Transverse colon (tissue), 4 donors: ENCODE measurements at regions not wholly inside any gene's neighbourhood (a gene's known extent, or its start where the extent isn't known, plus 50 kb on each side); places are given as distances from the start of the nearest gene placed in this dataset.

Source experiments
- EP300 ChIP-seq: sonication (generic); formaldehyde crosslinking; IDR thresholded peaks from one replicate; pipeline ENCODE4 v1.6.1; 2017; ENCODE audit warnings: antibody characterized with exemption, low read depth
- POLR2A ChIP-seq: fragments of 450-650 bp; IDR thresholded peaks from one replicate; pipeline ENCODE4 v1.6.1; 2016; ENCODE audit warnings: antibody characterized with exemption, mild to moderate bottlenecking, moderate library complexity
- POLR2AphosphoS5 ChIP-seq, 3 donors: sonication (generic); formaldehyde crosslinking; IDR thresholded peaks; one replicate each; pipeline ENCODE4 v1.6.1; 2016; ENCODE audit warnings: antibody characterized with exemption in 3 of 3
- TF ChIP-seq, protein P1 (sequence below), 5 experiments: fragments of 200-600 bp in 3 of 5; fragments of 450-650 bp in 2 of 5; sonication (generic) in 3 of 5; IDR thresholded peaks; 1 replicate in 2 of 5; 2 replicates in 3 of 5; pipeline ENCODE4 v1.5.1; 2016 to 2017; ENCODE audit warnings: antibody characterized with exemption in 5 of 5, inconsistent platforms in 3 of 5, mild to moderate bottlenecking in 2 of 5, moderate library complexity in 1 of 5

DNA sequence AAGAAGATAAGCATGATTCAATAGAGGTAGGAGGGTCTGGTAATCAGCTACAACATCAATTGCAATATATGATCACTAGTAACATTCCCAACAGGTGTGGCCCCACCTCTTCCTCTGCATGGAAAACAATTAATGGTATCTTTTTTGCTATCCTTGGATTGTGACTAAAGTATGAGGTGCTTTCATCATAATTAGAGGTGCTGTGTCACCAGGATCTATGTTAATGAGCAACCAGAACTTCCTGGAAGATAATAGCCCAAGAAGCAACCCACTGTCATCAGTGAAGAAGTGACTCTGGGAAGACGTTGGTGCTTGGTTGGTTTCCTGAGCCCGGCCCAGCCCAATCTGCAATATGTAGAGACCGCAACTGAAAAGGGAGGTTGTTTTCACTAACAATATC is 167.2 kb downstream of the SETD4 start:
- TF ChIP-seq, protein P1, sequence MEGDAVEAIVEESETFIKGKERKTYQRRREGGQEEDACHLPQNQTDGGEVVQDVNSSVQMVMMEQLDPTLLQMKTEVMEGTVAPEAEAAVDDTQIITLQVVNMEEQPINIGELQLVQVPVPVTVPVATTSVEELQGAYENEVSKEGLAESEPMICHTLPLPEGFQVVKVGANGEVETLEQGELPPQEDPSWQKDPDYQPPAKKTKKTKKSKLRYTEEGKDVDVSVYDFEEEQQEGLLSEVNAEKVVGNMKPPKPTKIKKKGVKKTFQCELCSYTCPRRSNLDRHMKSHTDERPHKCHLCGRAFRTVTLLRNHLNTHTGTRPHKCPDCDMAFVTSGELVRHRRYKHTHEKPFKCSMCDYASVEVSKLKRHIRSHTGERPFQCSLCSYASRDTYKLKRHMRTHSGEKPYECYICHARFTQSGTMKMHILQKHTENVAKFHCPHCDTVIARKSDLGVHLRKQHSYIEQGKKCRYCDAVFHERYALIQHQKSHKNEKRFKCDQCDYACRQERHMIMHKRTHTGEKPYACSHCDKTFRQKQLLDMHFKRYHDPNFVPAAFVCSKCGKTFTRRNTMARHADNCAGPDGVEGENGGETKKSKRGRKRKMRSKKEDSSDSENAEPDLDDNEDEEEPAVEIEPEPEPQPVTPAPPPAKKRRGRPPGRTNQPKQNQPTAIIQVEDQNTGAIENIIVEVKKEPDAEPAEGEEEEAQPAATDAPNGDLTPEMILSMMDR (IDR thresholded peaks at IDR 0.05): no peak
- no peak for TF ChIP-seq EP300
- TF ChIP-seq POLR2A: no peak
- TF ChIP-seq POLR2AphosphoS5 (IDR thresholded peaks at IDR 0.05): no peak
